ENCODE measurements at regions not wholly inside any gene's neighbourhood (a gene's known extent, or its start where the extent isn't known, plus 50 kb on each side); places are given as distances from the start of the nearest gene placed in this dataset.
"Not testable (repeated sequence)": the region's sequence is repeated elsewhere in the genome, so short reads cannot be mapped to it uniquely, and the experiment has no call there.

DNA sequence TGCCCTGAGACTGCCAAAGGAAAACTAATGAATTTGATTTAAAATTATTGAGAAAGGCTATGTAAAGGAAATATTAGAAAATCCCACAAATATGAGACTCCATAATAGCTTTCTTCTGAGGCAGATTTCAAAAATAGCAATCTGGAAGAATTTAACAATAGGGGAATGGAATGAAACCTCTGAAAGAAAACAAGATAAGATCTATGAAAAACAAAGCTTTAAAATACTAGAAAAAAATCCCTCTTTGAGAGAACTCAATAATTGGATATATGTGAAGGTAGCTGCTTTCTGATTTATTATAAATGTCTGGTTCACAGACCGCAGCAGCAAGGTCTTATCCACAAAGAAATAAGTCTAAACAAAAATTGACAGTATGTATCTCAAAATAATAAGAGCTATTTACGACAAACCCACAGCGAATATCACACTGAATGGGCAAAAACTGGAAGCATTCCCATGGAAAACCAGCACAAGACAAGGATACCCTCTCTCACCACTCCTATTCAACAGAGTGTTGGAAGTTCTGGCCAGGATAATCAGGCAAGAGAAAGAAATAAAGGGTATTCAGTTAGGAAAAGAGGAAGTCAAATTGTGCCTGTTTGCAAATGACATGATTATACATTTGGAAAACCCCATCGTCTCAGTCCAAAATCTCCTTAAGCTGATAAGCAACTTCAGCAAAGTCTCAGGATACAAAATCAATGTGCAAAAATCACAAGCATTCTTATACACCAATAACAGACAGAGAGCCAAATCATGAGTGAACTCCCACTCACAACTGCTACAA, 319.3 kb upstream of the THBS1 start:
- not testable (repeated sequence) for TF ChIP-seq CTCF (CRISPR knock-in tag; IDR thresholded peaks at IDR 0.05); ZNF556 (CRISPR knock-in tag; IDR thresholded peaks at IDR 0.05; ENCODE audit: borderline replicate concordance)
